Inferior parietal cortex (tissue), 1 donor: ENCODE measurements at regions not wholly inside any gene's neighbourhood (a gene's known extent, or its start where the extent isn't known, plus 50 kb on each side); places are given as distances from the start of the nearest gene placed in this dataset.
A peak's percentile ranks its signal among the peaks of the same experiment; 100 is the strongest.
"Not testable (repeated sequence)": the region's sequence is repeated elsewhere in the genome, so short reads cannot be mapped to it uniquely, and the experiment has no call there.

Experiments used
- DNase-seq: peaks from one replicate; pipeline ENCODE4 v3.0.0-alpha.2; 2016; ENCODE audit errors: extremely low spot score

GRCh38 chr12:48409938-48410337 lies 59.2 kb upstream of the ZNF641 start:
- DNase-seq: not testable (repeated sequence)

- peak; percentile 33 for DNase-seq
These were observed 59.0 kb upstream of the ANP32D start for GRCh38 chr12:48413388-48413787.

GRCh38 chr12:48414021-48414420 lies 58.3 kb upstream of the ANP32D start:
- peak; percentile 75 for DNase-seq

GRCh38 chr12:48419116-48419935 lies 53.0 kb upstream of the ANP32D start:
- DNase-seq: no peak

- DNase-seq: no peak
These were observed 52.2 kb upstream of the ANP32D start for GRCh38 chr12:48420039-48420775.

- DNase-seq: no peak
These were observed 50.3 kb upstream of the ANP32D start for GRCh38 chr12:48422060-48422459.
